ENCODE measurements at regions not wholly inside any gene's neighbourhood (a gene's known extent, or its start where the extent isn't known, plus 50 kb on each side); places are given as distances from the start of the nearest gene placed in this dataset.
"Not testable (repeated sequence)": the region's sequence is repeated elsewhere in the genome, so short reads cannot be mapped to it uniquely, and the experiment has no call there.

DNA sequence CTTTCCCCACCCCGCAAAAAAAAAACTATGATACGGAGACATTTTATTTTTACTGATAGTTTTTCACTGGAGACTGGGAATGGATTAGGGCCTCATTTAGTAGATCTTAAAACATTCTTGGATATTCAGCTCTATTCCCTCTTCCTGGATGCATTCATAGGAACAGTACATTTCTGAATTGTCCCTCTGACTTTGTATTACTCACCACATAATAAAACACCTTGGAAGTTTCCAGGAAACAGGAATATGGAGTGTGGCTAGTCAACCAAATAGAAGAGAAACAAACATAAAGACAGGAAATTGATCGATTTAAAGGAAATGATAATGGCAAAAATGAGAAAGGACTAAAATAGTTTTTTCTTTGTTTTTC is 147.7 kb downstream of the GPX5 start:
- TF ChIP-seq, protein P1, sequence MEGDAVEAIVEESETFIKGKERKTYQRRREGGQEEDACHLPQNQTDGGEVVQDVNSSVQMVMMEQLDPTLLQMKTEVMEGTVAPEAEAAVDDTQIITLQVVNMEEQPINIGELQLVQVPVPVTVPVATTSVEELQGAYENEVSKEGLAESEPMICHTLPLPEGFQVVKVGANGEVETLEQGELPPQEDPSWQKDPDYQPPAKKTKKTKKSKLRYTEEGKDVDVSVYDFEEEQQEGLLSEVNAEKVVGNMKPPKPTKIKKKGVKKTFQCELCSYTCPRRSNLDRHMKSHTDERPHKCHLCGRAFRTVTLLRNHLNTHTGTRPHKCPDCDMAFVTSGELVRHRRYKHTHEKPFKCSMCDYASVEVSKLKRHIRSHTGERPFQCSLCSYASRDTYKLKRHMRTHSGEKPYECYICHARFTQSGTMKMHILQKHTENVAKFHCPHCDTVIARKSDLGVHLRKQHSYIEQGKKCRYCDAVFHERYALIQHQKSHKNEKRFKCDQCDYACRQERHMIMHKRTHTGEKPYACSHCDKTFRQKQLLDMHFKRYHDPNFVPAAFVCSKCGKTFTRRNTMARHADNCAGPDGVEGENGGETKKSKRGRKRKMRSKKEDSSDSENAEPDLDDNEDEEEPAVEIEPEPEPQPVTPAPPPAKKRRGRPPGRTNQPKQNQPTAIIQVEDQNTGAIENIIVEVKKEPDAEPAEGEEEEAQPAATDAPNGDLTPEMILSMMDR (IDR thresholded peaks at IDR 0.05; ENCODE audit: extremely low read depth, missing control alignments), result no peak
- DNase-seq (ENCODE audit: low spot score), result no peak

DNA sequence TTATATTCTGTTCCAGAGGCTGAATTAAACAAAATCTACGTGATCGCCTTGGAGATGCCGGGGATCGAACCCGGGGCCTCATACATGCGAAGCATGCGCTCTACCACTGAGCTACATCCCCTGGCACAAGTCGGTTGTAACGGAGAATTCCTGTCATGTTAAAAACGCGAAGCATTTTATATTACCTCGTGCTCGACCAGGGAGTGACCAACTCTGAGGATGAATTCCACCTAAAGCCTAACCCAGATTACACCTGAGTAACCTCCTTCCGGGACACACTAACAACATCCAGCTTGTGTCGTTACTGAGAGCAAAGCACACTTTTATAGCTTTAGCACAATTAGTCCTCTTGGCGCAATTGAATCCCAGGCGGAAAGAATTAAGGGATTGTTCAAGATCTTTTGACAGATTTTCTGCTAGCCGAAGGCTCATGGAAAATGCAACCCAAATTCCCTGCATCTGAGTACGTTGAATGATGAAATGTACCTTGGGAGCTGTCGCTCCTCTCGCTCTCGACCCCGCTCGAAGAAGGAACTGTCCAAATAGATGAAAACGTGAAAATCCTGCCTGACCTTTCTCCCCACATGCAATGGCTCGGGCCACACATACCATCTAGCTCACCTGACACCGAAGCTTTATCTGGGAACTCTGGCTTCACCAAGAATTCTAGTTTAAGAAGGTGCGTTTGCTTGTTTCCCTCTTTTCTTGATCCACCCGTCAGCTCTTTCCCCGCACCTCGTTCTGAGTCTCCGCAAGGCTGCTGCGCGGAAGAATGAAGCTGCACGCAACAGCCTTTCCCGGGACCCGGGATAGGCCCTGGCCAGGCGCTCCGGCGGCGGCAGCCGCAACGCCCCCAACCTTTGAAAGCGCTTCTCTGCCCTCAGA is 148.3 kb downstream of the GPX5 start:
- peak; percentile 56 for DNase-seq (ENCODE audit: low spot score)
- TF ChIP-seq, protein P1 (IDR thresholded peaks at IDR 0.05; ENCODE audit: extremely low read depth, missing control alignments), result no peak

DNA sequence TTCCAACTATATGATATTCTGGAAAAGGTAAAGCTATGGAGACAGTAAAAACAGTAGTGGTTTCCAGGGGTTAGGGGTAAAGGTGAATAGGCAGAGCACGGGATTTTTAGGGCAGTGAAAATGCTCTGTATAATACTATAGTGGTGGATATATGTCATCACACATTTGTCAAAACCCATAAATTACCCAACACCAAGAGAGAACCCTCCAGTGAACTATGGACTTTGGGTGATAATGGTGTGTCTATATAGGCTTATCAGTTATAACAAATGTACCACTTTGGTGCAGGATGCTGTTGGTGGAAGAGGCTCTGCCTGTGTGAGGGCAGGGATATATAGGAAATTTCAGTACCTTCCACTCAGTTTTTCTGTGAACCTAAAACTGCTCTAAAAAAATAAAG is 149.9 kb downstream of the GPX5 start:
- TF ChIP-seq, protein P1 (IDR thresholded peaks at IDR 0.05; ENCODE audit: extremely low read depth, missing control alignments), result no peak
- DNase-seq (ENCODE audit: low spot score), result no peak

DNA sequence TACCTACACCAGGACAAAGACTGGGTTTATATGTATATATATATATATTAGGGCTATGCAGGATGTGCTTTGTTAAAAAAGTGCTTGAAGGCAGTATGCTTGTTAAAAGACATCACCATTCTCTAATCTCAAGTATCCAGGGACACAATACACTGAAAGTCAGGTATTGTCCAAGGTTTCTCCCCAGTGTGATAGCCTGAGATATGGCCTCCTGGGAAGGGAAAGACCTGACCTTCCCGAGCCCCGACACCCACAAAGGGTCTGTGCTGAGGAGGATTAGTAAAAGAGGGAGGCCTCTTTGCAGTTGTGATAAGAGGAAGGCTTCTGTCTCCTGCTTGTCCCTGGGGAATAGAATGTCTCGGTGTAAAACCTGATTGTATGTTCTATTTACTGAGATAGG is 156.9 kb downstream of the GPX5 start:
- TF ChIP-seq, protein P1 (IDR thresholded peaks at IDR 0.05; ENCODE audit: extremely low read depth, missing control alignments), result no peak
- DNase-seq (ENCODE audit: low spot score), result no peak

DNA sequence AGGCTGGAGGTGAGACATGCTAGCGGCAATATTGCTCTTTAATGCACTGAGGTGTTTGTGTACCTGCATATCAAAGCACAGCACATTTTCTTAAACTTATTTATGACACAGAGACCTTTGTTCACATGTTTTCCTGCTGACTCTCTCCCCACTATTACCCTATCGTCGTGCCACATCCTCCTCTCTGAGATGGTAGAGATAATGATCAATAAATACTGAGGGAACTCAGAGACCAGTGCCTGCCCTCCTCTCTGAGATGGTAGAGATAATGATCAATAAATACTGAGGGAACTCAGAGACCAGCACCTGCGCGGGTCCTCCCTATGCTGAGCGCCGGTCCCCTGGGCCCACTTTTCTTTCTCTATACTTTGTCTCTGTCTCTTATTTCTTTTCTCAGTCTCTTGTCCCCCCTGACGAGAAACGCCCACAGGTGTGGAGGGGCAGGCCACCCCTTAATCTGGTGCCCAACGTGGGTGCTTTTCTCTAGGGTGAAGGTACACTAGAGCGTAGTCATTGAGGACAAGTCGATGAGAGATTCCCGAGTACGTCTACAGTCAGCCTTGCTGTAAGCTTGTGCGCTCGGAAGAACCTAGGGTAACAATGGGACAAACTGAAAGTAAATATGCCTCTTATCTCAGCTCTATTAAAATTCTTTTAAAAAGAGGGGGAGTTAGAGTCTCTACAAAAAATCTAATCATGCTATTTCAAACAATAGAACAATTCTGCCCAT is 157.4 kb downstream of the GPX5 start:
- DNase-seq (ENCODE audit: low spot score), result not testable (repeated sequence)

DNA sequence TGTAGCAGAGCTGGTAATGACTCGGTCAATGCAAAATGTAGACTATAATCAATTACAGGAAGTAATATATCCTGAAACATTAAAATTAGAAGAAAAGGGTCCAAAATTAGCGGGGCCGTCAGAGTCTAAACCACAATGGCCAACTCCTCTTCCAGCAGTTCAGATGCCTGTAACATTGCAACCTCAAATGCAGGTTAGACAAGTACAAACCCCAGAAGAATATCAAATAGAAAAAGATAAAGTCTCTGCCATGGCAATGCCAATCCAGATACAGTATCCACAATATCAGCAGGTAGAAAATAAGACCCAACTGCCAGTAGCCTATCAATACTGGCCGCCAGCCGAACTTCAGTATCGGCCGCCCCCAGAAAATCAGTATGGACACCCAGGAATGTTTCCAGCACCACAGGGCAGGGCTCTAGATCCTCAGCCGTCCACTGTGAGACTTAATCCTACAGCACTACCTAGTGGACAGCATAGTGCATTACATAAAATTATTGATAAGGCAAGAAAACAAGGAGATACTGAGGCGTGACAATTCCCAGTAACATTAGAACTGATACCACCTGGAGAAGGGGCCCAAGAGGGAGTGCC is 158.4 kb downstream of the GPX5 start:
- TF ChIP-seq, protein P1 (IDR thresholded peaks at IDR 0.05; ENCODE audit: extremely low read depth, missing control alignments), result peak; percentile 61
- DNase-seq (ENCODE audit: low spot score), result peak; percentile 32

DNA sequence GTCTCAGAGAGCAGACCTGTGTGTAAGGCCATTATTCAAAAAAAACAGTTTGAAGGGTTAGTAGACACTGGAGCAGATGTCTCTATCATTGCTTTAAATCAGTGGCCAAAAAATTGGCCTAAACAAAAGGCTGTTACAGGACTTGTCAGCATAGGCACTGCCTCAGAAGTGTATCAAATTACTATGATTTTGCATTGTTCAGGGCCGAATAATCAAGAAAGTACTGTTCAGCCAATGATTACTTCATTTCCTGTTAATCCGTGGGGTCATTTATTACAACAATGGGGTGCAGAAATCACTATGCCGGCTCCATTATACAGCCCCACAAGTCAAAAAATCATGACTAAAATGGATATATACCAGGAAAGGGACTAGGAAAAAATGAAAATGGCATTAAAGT is 160.3 kb downstream of the GPX5 start:
- not testable (repeated sequence) for DNase-seq (ENCODE audit: low spot score)

DNA sequence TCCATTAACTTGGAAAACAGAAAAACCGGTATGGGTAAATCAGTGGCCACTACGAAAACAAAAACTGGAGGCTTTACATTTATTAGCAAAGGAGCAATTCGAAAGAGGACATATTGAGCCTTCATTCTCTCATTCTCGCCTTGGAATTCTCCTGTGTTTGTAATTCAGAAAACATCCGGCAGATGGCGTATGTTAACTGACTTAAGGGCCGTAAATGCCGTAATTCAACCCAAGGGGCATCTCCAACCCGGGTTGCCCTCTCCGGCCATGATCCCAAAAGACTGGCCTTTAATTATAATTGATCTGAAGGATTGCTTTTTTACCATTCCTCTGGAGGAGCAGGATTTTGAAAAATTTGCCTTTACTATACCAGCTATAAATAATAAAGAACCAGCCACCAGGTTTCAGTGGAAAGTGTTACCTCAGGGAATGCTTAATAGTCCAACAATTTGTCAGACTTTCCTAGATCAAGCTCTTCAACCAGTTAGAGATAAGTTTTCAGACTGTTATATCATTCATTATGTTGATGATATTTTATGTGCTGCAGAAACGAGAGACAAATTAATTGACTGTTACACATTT is 160.9 kb downstream of the GPX5 start:
- peak; percentile 36 for DNase-seq (ENCODE audit: low spot score)
- TF ChIP-seq, protein P1 (IDR thresholded peaks at IDR 0.05; ENCODE audit: extremely low read depth, missing control alignments), result peak; percentile 49

DNA sequence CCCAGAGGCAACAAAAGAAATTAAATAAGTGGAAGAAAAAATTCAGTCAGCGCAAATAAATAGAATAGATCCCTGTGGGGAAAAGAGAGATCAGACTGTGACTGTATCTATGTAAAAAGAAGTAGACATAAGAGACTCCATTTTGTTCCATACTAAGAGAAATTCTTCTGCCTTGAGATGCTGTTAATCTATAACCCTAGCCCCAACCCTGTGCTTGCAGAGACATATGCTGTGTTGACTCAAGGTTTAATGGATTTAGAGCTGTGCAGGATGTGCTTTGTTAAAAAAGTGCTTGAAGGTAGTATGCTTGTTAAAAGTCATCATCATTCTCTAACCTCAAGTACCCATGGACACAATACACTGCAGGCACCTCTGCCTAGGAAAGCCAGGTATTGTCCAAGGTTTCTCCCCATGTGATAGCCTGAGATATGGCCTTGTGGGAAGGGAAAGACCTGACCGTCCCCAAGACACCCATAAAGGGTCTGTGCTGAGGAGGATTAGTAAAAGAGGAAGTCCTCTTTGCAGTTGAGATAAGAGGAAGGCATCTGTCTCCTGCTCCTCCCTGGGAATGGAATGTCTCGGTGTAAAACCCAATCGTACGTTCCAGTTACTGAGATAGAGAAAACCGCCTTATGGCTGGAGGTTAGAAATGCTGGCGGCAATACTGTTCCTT is 161.8 kb downstream of the GPX5 start:
- DNase-seq (ENCODE audit: low spot score), result not testable (repeated sequence)

DNA sequence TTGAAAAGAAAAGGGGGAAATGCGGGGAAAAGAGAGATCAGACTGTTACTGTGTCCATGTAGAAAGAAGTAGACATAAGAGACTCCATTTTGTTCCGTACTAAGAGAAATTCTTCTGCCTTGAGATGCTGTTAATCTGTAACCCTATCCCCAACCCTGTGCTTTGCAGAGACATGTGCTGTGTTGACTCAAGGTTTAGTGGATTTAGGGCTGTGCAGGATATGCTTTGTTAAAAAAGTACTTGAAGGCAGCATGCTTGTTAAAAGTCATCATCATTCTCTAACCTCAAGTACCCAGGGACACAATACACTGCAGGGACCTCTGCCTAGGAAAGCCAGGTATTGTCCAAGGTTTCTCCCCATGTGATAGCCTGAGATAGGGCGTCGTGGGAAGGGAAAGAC is 166.3 kb downstream of the GPX5 start:
- not testable (repeated sequence) for DNase-seq (ENCODE audit: low spot score)
